B cell (primary cell): ENCODE measurements at regions not wholly inside any gene's neighbourhood (a gene's known extent, or its start where the extent isn't known, plus 50 kb on each side); places are given as distances from the start of the nearest gene placed in this dataset.

Experiments used
- ATAC-seq: fragments of 200-7000 bp; cut with Tn5 transposase; one replicate; pipeline ENCODE4 v1.10.0; 2021; ENCODE audit warnings: low read depth, mild to moderate bottlenecking, moderate number of reproducible peaks, moderate library complexity
- CTCF ChIA-PET: fragments of 350-600 bp; sonication (Branson Sonifier 250); formaldehyde crosslinking; loops from one replicate; lab custom pipeline; 2021; ENCODE audit warnings: antibody characterized with exemption, inconsistent platforms; lab: Charles Lee
- POLR2A ChIA-PET: fragments of 350-600 bp; sonication (Branson Sonifier 250); formaldehyde crosslinking; loops from one replicate; lab custom pipeline; 2021; ENCODE audit warnings: antibody characterized with exemption; lab: Charles Lee
- DNase-seq: peaks from one replicate; pipeline ENCODE4 v3.0.0; 2013
- H2AFZ ChIP-seq: 2 replicates; pipeline ENCODE4 v1.6.1; 2012; ENCODE audit warnings: mild to moderate bottlenecking, low read depth, low read length; ENCODE audit not compliant: insufficient read depth, poor library complexity, severe bottlenecking
- H3K27ac ChIP-seq, 2 donors: 1 replicate in 1 of 2; 2 replicates in 1 of 2; pipeline ENCODE4 v1.5.1; 2012 to 2013; ENCODE audit warnings: low read length in 2 of 2, mild to moderate bottlenecking in 2 of 2, moderate library complexity in 1 of 2
- H3K27me3 ChIP-seq, 4 experiments: fragments of 200-600 bp in 1 of 4; sonication (generic) in 1 of 4; replicated peaks in 1 of 4; 1 replicate in 2 of 4; 2 replicates in 2 of 4; pipeline versions ENCODE4 v1.6.1 to v1.7.0; 2013 to 2016; ENCODE audit warnings: low read length in 3 of 4, mild to moderate bottlenecking in 2 of 4, mixed read lengths in 1 of 4, moderate library complexity in 1 of 4; ENCODE audit not compliant: insufficient read depth in 4 of 4, control insufficient read depth in 3 of 4; ENCODE audit errors: control extremely low read depth in 1 of 4
- H3K36me3 ChIP-seq, 2 experiments: replicated peaks in 1 of 2; 1 replicate in 1 of 2; 2 replicates in 1 of 2; pipeline versions ENCODE4 v1.6.1 to v1.7.1; 2013; ENCODE audit warnings: low read length in 1 of 2; ENCODE audit not compliant: insufficient read depth in 2 of 2, control insufficient read depth in 1 of 2; ENCODE audit errors: control extremely low read depth in 1 of 2, extremely low read depth in 1 of 2
- H3K4me1 ChIP-seq, 2 donors: fragments of 200-600 bp in 1 of 2; sonication (generic) in 1 of 2; 1 replicate in 1 of 2; 2 replicates in 1 of 2; pipeline versions ENCODE4 v1.5.1 to v1.6.1; 2013 to 2017; ENCODE audit warnings: low read length in 2 of 2; ENCODE audit not compliant: control insufficient read depth in 2 of 2, insufficient read depth in 2 of 2
- H3K4me2 ChIP-seq: replicated peaks from 2 replicates; pipeline ENCODE3; 2012; ENCODE audit warnings: mild to moderate bottlenecking, low read depth, low read length; ENCODE audit not compliant: poor library complexity, severe bottlenecking
- H3K4me3 ChIP-seq, 5 experiments: fragments of 200-600 bp in 1 of 5; sonication (generic) in 1 of 5; 1 replicate in 3 of 5; 2 replicates in 2 of 5; pipeline versions ENCODE4 v1.5.1 to v1.7.0; 2011 to 2016; ENCODE audit warnings: low read length in 4 of 5, mild to moderate bottlenecking in 4 of 5, low read depth in 2 of 5, control low read depth in 1 of 5, moderate library complexity in 1 of 5; ENCODE audit not compliant: insufficient read depth in 1 of 5; ENCODE audit errors: control extremely low read depth in 1 of 5, extremely low read depth in 1 of 5
- H3K79me2 ChIP-seq: fragments of 200-600 bp; sonication (generic); one replicate; pipeline ENCODE4 v1.6.0; 2016; ENCODE audit warnings: low read length; ENCODE audit not compliant: control insufficient read depth, insufficient read depth
- H3K9ac ChIP-seq: fragments of 200-600 bp; sonication (generic); 2 replicates; pipeline ENCODE4 v1.6.1; 2017; ENCODE audit warnings: mild to moderate bottlenecking, low read length, moderate library complexity
- H3K9me3 ChIP-seq, 3 donors: one replicate each; pipeline versions ENCODE4 v1.6.1 to v1.7.1; 2013; ENCODE audit warnings: low read length in 2 of 3; ENCODE audit not compliant: control insufficient read depth in 2 of 3, insufficient read depth in 1 of 3; ENCODE audit errors: control extremely low read depth in 1 of 3
- H4K20me1 ChIP-seq: 2 replicates; pipeline ENCODE4 v1.6.0; 2012; ENCODE audit warnings: mild to moderate bottlenecking, low read length; ENCODE audit not compliant: insufficient read depth, control insufficient read depth, poor library complexity, severe bottlenecking
- H3K27ac Mint-ChIP-seq: one replicate; pipeline ENCODE4 v1.8.0; 2021; ENCODE audit warnings: mixed read lengths
- H3K27me3 Mint-ChIP-seq: one replicate; pipeline ENCODE4 v1.8.0; 2021; ENCODE audit warnings: mixed read lengths
- H3K4me1 Mint-ChIP-seq: one replicate; pipeline ENCODE4 v1.8.0; 2021; ENCODE audit warnings: mixed read lengths
- H3K4me3 Mint-ChIP-seq: one replicate; pipeline ENCODE4 v1.8.0; 2021; ENCODE audit warnings: mixed read lengths
- H3K9me3 Mint-ChIP-seq: one replicate; pipeline ENCODE4 v1.8.0; 2022; ENCODE audit warnings: mixed read lengths; ENCODE audit not compliant: insufficient read depth
- CTCF ChIP-seq: fragments of 200-600 bp; IDR thresholded peaks from one replicate; pipeline ENCODE4 v1.8.0; 2022; ENCODE audit warnings: antibody characterized with exemption, mild to moderate bottlenecking
- EZH2 ChIP-seq: IDR thresholded peaks from 2 replicates; pipeline ENCODE4 v1.6.1; 2012; ENCODE audit warnings: borderline replicate concordance, low read depth, mild to moderate bottlenecking, moderate library complexity, low read length; ENCODE audit not compliant: insufficient read depth, poor library complexity, severe bottlenecking
- WGBS: methylation state at CpG from one replicate; pipeline ENCODE4 v1.1.5; 2013; ENCODE audit warnings: missing lambda C conversion rate; ENCODE audit not compliant: insufficient coverage; 5-methylcytosine and 5-hydroxymethylcytosine counted together
- intact Hi-C: fragments of 100-400 bp; cut with micrococcal nuclease; formaldehyde crosslinking; loops from one replicate; pipeline ENCODE4 v1.10.0; 2022

DNA sequence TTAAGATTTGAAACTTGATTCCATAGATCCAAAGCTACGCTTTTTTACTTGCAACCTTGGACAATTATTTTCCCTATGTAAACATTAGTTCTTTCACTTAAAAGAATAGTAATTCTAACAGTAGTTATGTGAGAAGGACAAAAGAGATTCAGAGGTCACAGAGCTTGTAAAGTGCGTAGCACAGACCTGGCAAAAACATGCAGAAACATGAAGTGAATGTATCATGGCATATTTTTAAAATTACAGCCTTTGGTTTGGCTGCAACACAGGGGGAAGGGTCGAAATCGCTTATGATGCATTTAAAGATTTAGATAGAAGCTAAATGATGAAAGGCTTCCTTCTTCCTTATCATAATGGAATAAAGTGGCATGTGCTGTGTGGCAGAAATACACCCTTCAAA, 1068.8 kb downstream of the ARAP2 start:
- Histone ChIP-seq H3K4me2 (no peak overlapping the region), H2AFZ (no peak overlapping the region), H3K36me3 (no peaks in the 10 kb centered on the region), H3K9me3 (peaks cover 0 to 2% (median 0%) of the 10 kb centered on the region in 3 donors), H4K20me1 (no peaks in the 10 kb centered on the region), H3K9ac (no peak overlapping the region), H3K4me1 (no peaks in the 10 kb centered on the region), H3K79me2 (no peaks in the 10 kb centered on the region), H3K4me3 (no peak overlapping the region), H3K27me3 (no peaks in the 10 kb centered on the region), H3K27ac (no peak overlapping the region)
- Mint-ChIP-seq H3K9me3 (no peaks in the 10 kb centered on the region), H3K27ac (no peak overlapping the region), H3K4me1 (no peaks in the 10 kb centered on the region), H3K4me3 (no peak overlapping the region), H3K27me3 (no peaks in the 10 kb centered on the region)
- no peak for ATAC-seq
- no peak for DNase-seq
- intact Hi-C loops = no loop called here
- TF ChIP-seq EZH2 (no peak), CTCF (no peak)
- no CpG with 5 or more reads among the region's 4 CpGs for WGBS
- CTCF ChIA-PET = no interaction called here
- POLR2A ChIA-PET = interaction anchor here (0.6 kb wide), 1 partner anchor 23 kb away, joined by 4 read pairs; no protein-coding TSS in a partner anchor

DNA sequence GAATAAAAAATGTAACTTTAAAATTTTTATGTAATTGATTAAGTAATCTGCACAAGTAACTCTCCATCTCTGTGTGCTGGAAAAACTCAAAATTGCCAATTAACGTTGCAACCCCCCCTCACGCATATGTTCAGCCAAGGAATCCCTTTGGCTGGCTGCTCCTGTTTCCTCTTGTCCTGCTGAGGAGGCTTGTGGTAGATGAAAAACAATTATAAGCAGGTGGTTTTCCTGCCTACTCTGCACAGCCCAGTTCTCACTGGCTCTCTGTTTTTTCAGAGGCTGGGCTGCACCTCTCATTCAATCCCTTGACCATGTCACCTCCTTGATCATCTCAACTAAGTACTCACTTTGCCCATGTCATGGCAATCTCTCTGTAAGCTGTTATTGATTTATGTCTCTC, 1068.4 kb downstream of the ARAP2 start:
- POLR2A ChIA-PET = no interaction called here
- CTCF ChIA-PET = no interaction called here
- H3K4me1 Mint-ChIP-seq = no peaks in the 10 kb centered on the region

More for the DNA sequence above, 1068.4 kb downstream of the ARAP2 start:
- no CpG with 5 or more reads among the region's 2 CpGs for WGBS
- H2AFZ ChIP-seq = no peak overlapping the region
- no peaks in the 10 kb centered on the region for H3K36me3 ChIP-seq
- no peaks in the 10 kb centered on the region for H3K27me3 ChIP-seq
- Mint-ChIP-seq H3K9me3 (no peaks in the 10 kb centered on the region), H3K27ac (no peak overlapping the region), H3K4me3 (no peak overlapping the region), H3K27me3 (no peaks in the 10 kb centered on the region)
- H4K20me1 ChIP-seq = no peaks in the 10 kb centered on the region
- no peaks in the 10 kb centered on the region for H3K4me1 ChIP-seq
- DNase-seq = no peak
- TF ChIP-seq EZH2 = no peak
- TF ChIP-seq CTCF = no peak
- peaks cover 0 to 2% (median 0%) of the 10 kb centered on the region in 3 donors for H3K9me3 ChIP-seq
- H3K4me3 ChIP-seq = no peak overlapping the region
- ATAC-seq = no peak
- intact Hi-C loops = no loop called here
- H3K4me2 ChIP-seq = no peak overlapping the region
- H3K9ac ChIP-seq = no peak overlapping the region
- no peak overlapping the region for H3K27ac ChIP-seq
- H3K79me2 ChIP-seq = no peaks in the 10 kb centered on the region
